Esophagus squamous epithelium (tissue), 4 donors: ENCODE measurements at regions not wholly inside any gene's neighbourhood (a gene's known extent, or its start where the extent isn't known, plus 50 kb on each side); places are given as distances from the start of the nearest gene placed in this dataset.

ENCODE experiments used
- CTCF ChIP-seq, 6 experiments: fragments of 450-650 bp in 4 of 6; fragments of 200-600 bp in 2 of 6; sonication (generic) in 2 of 6; IDR thresholded peaks; one replicate each; pipeline ENCODE4 v1.5.1; 2016 to 2019; ENCODE audit warnings: antibody characterized with exemption in 6 of 6, mild to moderate bottlenecking in 4 of 6, moderate library complexity in 4 of 6
- POLR2A ChIP-seq, 4 donors: fragments of 450-650 bp; IDR thresholded peaks; one replicate each; pipeline ENCODE4 v1.6.1; 2017; ENCODE audit warnings: antibody characterized with exemption in 4 of 4, mild to moderate bottlenecking in 4 of 4, moderate library complexity in 3 of 4

GRCh38 chr17:51463353-51463752 is 203.0 kb downstream of the UTP18 start:
- TF ChIP-seq POLR2A (IDR thresholded peaks at IDR 0.05) (no peak), CTCF (IDR thresholded peaks at IDR 0.05) (no peak)
